ENCODE measurements at regions not wholly inside any gene's neighbourhood (a gene's known extent, or its start where the extent isn't known, plus 50 kb on each side); places are given as distances from the start of the nearest gene placed in this dataset.

- intact Hi-C loops (cut with micrococcal nuclease; ENCODE audit: unreplicated experiment), result no loop called here
- BruUV-seq (replicated peaks), result no TSS peak
Observed at GRCh38 chr2:125397535-125398251, 1258.3 kb upstream of the GYPC start.

GRCh38 chr2:125398738-125399524 is 1257.0 kb upstream of the GYPC start:
- ChIA-PET CTCF (no interaction called here), POLR2A (ENCODE audit: low non-redundant PET) (no interaction called here)
- no TSS peak for BruUV-seq (replicated peaks)
- TF ChIP-seq CTCF (conservative IDR thresholded peaks at IDR 0.05; ENCODE audit: low read depth, low read length), result no peak
- TF ChIP-seq EZH2 (IDR thresholded peaks at IDR 0.05; ENCODE audit: borderline replicate concordance, low read depth, low read length, poor library complexity, severe bottlenecking), result no peak
- Histone ChIP-seq H3K27ac (ENCODE audit: low read depth, low read length, poor library complexity, severe bottlenecking) (no peak overlapping the region), H3K9me3 (ENCODE audit: low read depth, low read length, poor library complexity, severe bottlenecking) (peaks cover 5% of the 10 kb centered on the region), H3K4me3 (ENCODE audit: low read depth, low read length, poor library complexity, severe bottlenecking) (no peak overlapping the region), H3K27me3 (replicated peaks; ENCODE audit: insufficient read depth, low read depth, low read length, poor library complexity) (no peaks in the 10 kb centered on the region), H3K36me3 (ENCODE audit: insufficient read depth, low read length, poor library complexity, severe bottlenecking) (no peaks in the 10 kb centered on the region), H3K4me1 (ENCODE audit: insufficient read depth, low read length, poor library complexity, severe bottlenecking) (no peaks in the 10 kb centered on the region)
- DNase-seq (ENCODE audit: low spot score), result no peak
- intact Hi-C loops (cut with micrococcal nuclease; ENCODE audit: unreplicated experiment), result no loop called here

More at GRCh38 chr2:125397535-125398251, 1258.3 kb upstream of the GYPC start:
- peaks cover 5% of the 10 kb centered on the region for H3K9me3 ChIP-seq (ENCODE audit: low read depth, low read length, poor library complexity, severe bottlenecking)
- no peak for TF ChIP-seq CTCF (conservative IDR thresholded peaks at IDR 0.05; ENCODE audit: low read depth, low read length)
- H3K4me1 ChIP-seq (ENCODE audit: insufficient read depth, low read length, poor library complexity, severe bottlenecking), result no peaks in the 10 kb centered on the region
- no peaks in the 10 kb centered on the region for H3K27me3 ChIP-seq (replicated peaks; ENCODE audit: insufficient read depth, low read depth, low read length, poor library complexity)
- DNase-seq (ENCODE audit: low spot score), result no peak
- H3K36me3 ChIP-seq (ENCODE audit: insufficient read depth, low read length, poor library complexity, severe bottlenecking), result no peaks in the 10 kb centered on the region
- ChIA-PET POLR2A (ENCODE audit: low non-redundant PET) (no interaction called here), CTCF (no interaction called here)
- no peak overlapping the region for H3K27ac ChIP-seq (ENCODE audit: low read depth, low read length, poor library complexity, severe bottlenecking)
- no peak overlapping the region for H3K4me3 ChIP-seq (ENCODE audit: low read depth, low read length, poor library complexity, severe bottlenecking)

GRCh38 chr2:125405816-125406215 is 1250.1 kb upstream of the GYPC start:
- H3K4me3 ChIP-seq (ENCODE audit: low read depth, low read length, poor library complexity, severe bottlenecking), result no peak overlapping the region
- H3K27ac ChIP-seq (ENCODE audit: low read depth, low read length, poor library complexity, severe bottlenecking), result no peak overlapping the region
- no peaks in the 10 kb centered on the region for H3K36me3 ChIP-seq (ENCODE audit: insufficient read depth, low read length, poor library complexity, severe bottlenecking)
- H3K4me1 ChIP-seq (ENCODE audit: insufficient read depth, low read length, poor library complexity, severe bottlenecking), result no peaks in the 10 kb centered on the region
- H3K27me3 ChIP-seq (replicated peaks; ENCODE audit: insufficient read depth, low read depth, low read length, poor library complexity), result no peaks in the 10 kb centered on the region
- ChIA-PET CTCF (no interaction called here), POLR2A (ENCODE audit: low non-redundant PET) (no interaction called here)
- peak; percentile 12 for DNase-seq (ENCODE audit: low spot score)
- no TSS peak for BruUV-seq (replicated peaks)
- TF ChIP-seq CTCF (conservative IDR thresholded peaks at IDR 0.05; ENCODE audit: low read depth, low read length) (no peak), EZH2 (IDR thresholded peaks at IDR 0.05; ENCODE audit: borderline replicate concordance, low read depth, low read length, poor library complexity, severe bottlenecking) (no peak)
- peaks cover 5% of the 10 kb centered on the region for H3K9me3 ChIP-seq (ENCODE audit: low read depth, low read length, poor library complexity, severe bottlenecking)
- intact Hi-C loops (cut with micrococcal nuclease; ENCODE audit: unreplicated experiment), result no loop called here
